SK-N-SH (cell line): ENCODE measurements at regions not wholly inside any gene's neighbourhood (a gene's known extent, or its start where the extent isn't known, plus 50 kb on each side); places are given as distances from the start of the nearest gene placed in this dataset.

Experiments
- CTCF ChIA-PET: fragments of 300-600, 350-600 bp; formaldehyde crosslinking; extraction: SDS; loops from one replicate; lab custom pipeline; 2021; lab: Yijun Ruan, JAX
- POLR2A ChIA-PET: fragments of 350-600 bp; sonication (Branson Sonifier 250); formaldehyde crosslinking; extraction: SDS; loops from one replicate; lab custom pipeline; 2020; ENCODE audit warnings: antibody characterized with exemption, inconsistent platforms; lab: Yijun Ruan, JAX
- DNase-seq: peaks from one replicate; pipeline ENCODE4 v3.0.0; 2012
- H2AFZ ChIP-seq: fragments of 200-600 bp; sonication (generic); 2 replicates; pipeline ENCODE4 v1.8.1; 2016; ENCODE audit warnings: antibody characterized with exemption, mild to moderate bottlenecking, low read depth
- H3F3A ChIP-seq: fragments of 200-600 bp; sonication (generic); replicated peaks from 2 replicates; pipeline ENCODE3; 2016; ENCODE audit warnings: antibody characterized with exemption, mild to moderate bottlenecking; ENCODE audit not compliant: insufficient read depth
- H3K27ac ChIP-seq, 2 experiments: fragments of 200-500 bp in 1 of 2; fragments of 200-600 bp in 1 of 2; sonication (Bioruptor generic) in 1 of 2; sonication (generic), shearing (Covaris generic) in 1 of 2; 2 replicates each; pipeline versions ENCODE4 v1.5.1 to v1.6.1; 2014 to 2016; ENCODE audit warnings: low read depth in 2 of 2, inconsistent platforms in 1 of 2, low read length in 1 of 2, mild to moderate bottlenecking in 1 of 2, mixed read lengths in 1 of 2
- H3K27me3 ChIP-seq: fragments of 200-600 bp; sonication (generic), shearing (Covaris generic); 2 replicates; pipeline ENCODE4 v1.6.1; 2016; ENCODE audit warnings: mixed run types; ENCODE audit not compliant: insufficient read depth
- H3K36me3 ChIP-seq, 2 experiments: fragments of 200-500 bp in 1 of 2; fragments of 200-600 bp in 1 of 2; sonication (Bioruptor generic) in 1 of 2; sonication (generic) in 1 of 2; replicated peaks in 1 of 2; 2 replicates each; pipeline versions ENCODE3 to v1.5.1; 2014 to 2016; ENCODE audit warnings: low read length in 1 of 2, mild to moderate bottlenecking in 1 of 2; ENCODE audit not compliant: insufficient read depth in 2 of 2, control insufficient read depth in 1 of 2
- H3K4me1 ChIP-seq, 2 experiments: fragments of 200-500 bp in 1 of 2; fragments of 200-600 bp in 1 of 2; sonication (Bioruptor generic) in 1 of 2; sonication (generic), shearing (Covaris generic) in 1 of 2; 2 replicates each; pipeline versions ENCODE4 v1.5.1 to v1.6.1; 2014 to 2016; ENCODE audit warnings: low read depth in 1 of 2, low read length in 1 of 2, mixed run types in 1 of 2; ENCODE audit not compliant: insufficient read depth in 2 of 2, control insufficient read depth in 1 of 2
- H3K4me2 ChIP-seq: fragments of 200-600 bp; sonication (generic), shearing (Covaris generic); 2 replicates; pipeline ENCODE4 v1.6.1; 2017; ENCODE audit warnings: mixed run types
- H3K4me3 ChIP-seq, 2 experiments: fragments of 200-500 bp in 1 of 2; fragments of 200-600 bp in 1 of 2; sonication (Bioruptor generic) in 1 of 2; sonication (generic), shearing (Covaris generic) in 1 of 2; 2 replicates each; pipeline versions ENCODE4 v1.5.1 to v1.8.1; 2014 to 2016; ENCODE audit warnings: low read depth in 2 of 2, inconsistent platforms in 1 of 2, low read length in 1 of 2, mild to moderate bottlenecking in 1 of 2, mixed read lengths in 1 of 2, moderate library complexity in 1 of 2
- H3K79me2 ChIP-seq: fragments of 200-600 bp; sonication (generic); 2 replicates; pipeline ENCODE4 v1.8.1; 2017; ENCODE audit warnings: mild to moderate bottlenecking; ENCODE audit not compliant: insufficient read depth
- H3K9ac ChIP-seq: fragments of 200-600 bp; sonication (generic); 2 replicates; pipeline ENCODE4 v1.6.1; 2017; ENCODE audit warnings: mixed run types
- H3K9me2 ChIP-seq: fragments of 200-600 bp; sonication (generic); 2 replicates; pipeline ENCODE4 v1.6.1; 2017; ENCODE audit warnings: mixed run types
- H3K9me3 ChIP-seq: fragments of 200-600 bp; sonication (generic); 2 replicates; pipeline ENCODE4 v1.6.1; 2017; ENCODE audit warnings: mixed run types, mild to moderate bottlenecking, moderate library complexity
- H4K20me1 ChIP-seq: fragments of 200-600 bp; sonication (generic); 2 replicates; pipeline ENCODE4 v1.6.1; 2017; ENCODE audit warnings: mild to moderate bottlenecking, mixed run types; ENCODE audit not compliant: insufficient read depth
- CHD2 ChIP-seq: fragments of 150-350 bp; IDR thresholded peaks from 2 replicates; pipeline ENCODE4 v1.6.1; 2018; ENCODE audit warnings: low read length; ENCODE audit not compliant: partially characterized antibody
- ELF1 ChIP-seq: IDR thresholded peaks from 2 replicates; pipeline ENCODE4 v1.4.0; 2012
- EP300 ChIP-seq, 2 experiments: IDR thresholded peaks; 2 replicates each; pipeline versions ENCODE4 v1.4.0 to v1.6.1; 2012; ENCODE audit warnings: borderline replicate concordance in 1 of 2, low read depth in 1 of 2, low read length in 1 of 2
- FOSL2 ChIP-seq: IDR thresholded peaks from 2 replicates; pipeline ENCODE4 v1.4.0; 2012; ENCODE audit warnings: low read depth, mild to moderate bottlenecking, moderate library complexity, borderline replicate concordance
- GATA2 ChIP-seq: sonication (generic); formaldehyde crosslinking; IDR thresholded peaks from 2 replicates; pipeline ENCODE4 v1.5.0; 2020; ENCODE audit warnings: mild to moderate bottlenecking, missing genetic modification reagents
- IRF3 ChIP-seq: fragments of 150-350 bp; IDR thresholded peaks from 2 replicates; pipeline ENCODE4 v1.6.1; 2016; ENCODE audit warnings: mild to moderate bottlenecking, low read depth, low read length
- JUND ChIP-seq: IDR thresholded peaks from 2 replicates; pipeline ENCODE4 v1.4.0; 2012
- MAX ChIP-seq: IDR thresholded peaks from 2 replicates; pipeline ENCODE4 v1.4.0; 2012; ENCODE audit warnings: low read depth
- MEF2A ChIP-seq: IDR thresholded peaks from 2 replicates; pipeline ENCODE4 v1.4.0; 2012; ENCODE audit warnings: low read depth, borderline replicate concordance
- REST ChIP-seq: IDR thresholded peaks from 2 replicates; pipeline ENCODE4 v1.6.1; 2012; ENCODE audit warnings: mild to moderate bottlenecking, low read depth, low read length, moderate library complexity
- RXRA ChIP-seq: IDR thresholded peaks from 2 replicates; pipeline ENCODE4 v1.4.0; 2012; ENCODE audit warnings: low read depth, mild to moderate bottlenecking, borderline replicate concordance
- TAF1 ChIP-seq: IDR thresholded peaks from 2 replicates; pipeline ENCODE4 v1.6.1; 2012; ENCODE audit warnings: low read depth, mild to moderate bottlenecking, low read length, moderate library complexity, borderline replicate concordance
- YY1 ChIP-seq: IDR thresholded peaks from 2 replicates; pipeline ENCODE4 v1.4.0; 2012; ENCODE audit warnings: low read depth, mild to moderate bottlenecking
- WGBS: methylation state at CpG from one replicate; pipeline ENCODE4 v1.1.6; 2017; ENCODE audit warnings: low lambda C conversion rate; 5-methylcytosine and 5-hydroxymethylcytosine counted together
- TF ChIP-seq, protein P1 (sequence below): IDR thresholded peaks from 2 replicates; pipeline ENCODE4 v1.4.0; 2012; ENCODE audit warnings: low read depth, borderline replicate concordance

- TF ChIP-seq ELF1, result no peak
These were observed 320.2 kb downstream of the KCNS3 start (continued) for GRCh38 chr2:18198677-18199076.

DNA sequence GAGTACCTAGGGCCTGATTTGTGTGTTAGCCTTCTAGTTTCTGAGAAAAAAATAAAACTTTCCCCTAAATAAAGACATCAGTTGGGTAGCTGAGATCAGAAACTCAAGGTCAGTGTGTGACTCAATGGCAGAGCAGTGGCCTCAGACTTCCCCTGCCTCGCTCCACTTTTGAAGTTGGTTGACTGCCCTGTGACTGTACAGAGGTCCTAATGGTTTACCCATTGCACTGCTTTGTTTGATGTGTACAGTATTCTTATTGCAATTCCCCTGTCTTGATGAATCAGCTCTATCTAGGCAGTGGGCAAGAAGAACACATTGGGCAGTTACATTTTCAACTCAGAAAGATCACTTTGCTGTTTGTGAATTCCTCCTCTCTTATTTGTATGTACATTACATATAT is 315.7 kb downstream of the KCNS3 start:
- H3K27me3 ChIP-seq, result no peaks in the 10 kb centered on the region
- H3K9me2 ChIP-seq, result no peaks in the 10 kb centered on the region
- no peak overlapping the region for H3K4me3 ChIP-seq
- H3K27ac ChIP-seq, result no peak overlapping the region
- no peaks in the 10 kb centered on the region for H4K20me1 ChIP-seq
- ChIA-PET POLR2A (no interaction called here), CTCF (interaction anchor here (0.7 kb wide), 1 partner anchor 15 kb away, joined by 3 read pairs; no protein-coding TSS in a partner anchor)
- H3K4me2 ChIP-seq, result no peak overlapping the region
- WGBS, result 15% methylated on average over 1 of the region's 1 CpG
- no peak for DNase-seq
- no peaks in the 10 kb centered on the region for H3K79me2 ChIP-seq
- H3K9me3 ChIP-seq, result no peaks in the 10 kb centered on the region
- no peaks in the 10 kb centered on the region for H3K36me3 ChIP-seq
- no peaks in the 10 kb centered on the region for H3F3A ChIP-seq
- H3K4me1 ChIP-seq, result no peaks in the 10 kb centered on the region
- no peak overlapping the region for H2AFZ ChIP-seq
- H3K9ac ChIP-seq, result no peak overlapping the region
- no peak for TF ChIP-seq MEF2A
- no peak for TF ChIP-seq MAX
- TF ChIP-seq FOSL2, result no peak
- no peak for TF ChIP-seq JUND
- TF ChIP-seq YY1, result no peak
- TF ChIP-seq, protein P1, sequence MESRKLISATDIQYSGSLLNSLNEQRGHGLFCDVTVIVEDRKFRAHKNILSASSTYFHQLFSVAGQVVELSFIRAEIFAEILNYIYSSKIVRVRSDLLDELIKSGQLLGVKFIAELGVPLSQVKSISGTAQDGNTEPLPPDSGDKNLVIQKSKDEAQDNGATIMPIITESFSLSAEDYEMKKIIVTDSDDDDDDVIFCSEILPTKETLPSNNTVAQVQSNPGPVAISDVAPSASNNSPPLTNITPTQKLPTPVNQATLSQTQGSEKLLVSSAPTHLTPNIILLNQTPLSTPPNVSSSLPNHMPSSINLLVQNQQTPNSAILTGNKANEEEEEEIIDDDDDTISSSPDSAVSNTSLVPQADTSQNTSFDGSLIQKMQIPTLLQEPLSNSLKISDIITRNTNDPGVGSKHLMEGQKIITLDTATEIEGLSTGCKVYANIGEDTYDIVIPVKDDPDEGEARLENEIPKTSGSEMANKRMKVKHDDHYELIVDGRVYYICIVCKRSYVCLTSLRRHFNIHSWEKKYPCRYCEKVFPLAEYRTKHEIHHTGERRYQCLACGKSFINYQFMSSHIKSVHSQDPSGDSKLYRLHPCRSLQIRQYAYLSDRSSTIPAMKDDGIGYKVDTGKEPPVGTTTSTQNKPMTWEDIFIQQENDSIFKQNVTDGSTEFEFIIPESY, result no peak
- no peak for TF ChIP-seq REST
- no peak for TF ChIP-seq GATA2 (CRISPR knock-in tag)
- no peak for TF ChIP-seq TAF1
- no peak for TF ChIP-seq IRF3
- no peak for TF ChIP-seq EP300 (IDR thresholded peaks at IDR 0.05; ENCODE audit: borderline replicate concordance in 1 of 2, low read depth in 1 of 2, low read length in 1 of 2)
- no peak for TF ChIP-seq RXRA
- no peak for TF ChIP-seq CHD2
